ENCODE measurements at regions not wholly inside any gene's neighbourhood (a gene's known extent, or its start where the extent isn't known, plus 50 kb on each side); places are given as distances from the start of the nearest gene placed in this dataset.

GRCh38 chr22:48511781-48512327, 1315.8 kb downstream of the BRD1 start:
- TF ChIP-seq, protein P1, sequence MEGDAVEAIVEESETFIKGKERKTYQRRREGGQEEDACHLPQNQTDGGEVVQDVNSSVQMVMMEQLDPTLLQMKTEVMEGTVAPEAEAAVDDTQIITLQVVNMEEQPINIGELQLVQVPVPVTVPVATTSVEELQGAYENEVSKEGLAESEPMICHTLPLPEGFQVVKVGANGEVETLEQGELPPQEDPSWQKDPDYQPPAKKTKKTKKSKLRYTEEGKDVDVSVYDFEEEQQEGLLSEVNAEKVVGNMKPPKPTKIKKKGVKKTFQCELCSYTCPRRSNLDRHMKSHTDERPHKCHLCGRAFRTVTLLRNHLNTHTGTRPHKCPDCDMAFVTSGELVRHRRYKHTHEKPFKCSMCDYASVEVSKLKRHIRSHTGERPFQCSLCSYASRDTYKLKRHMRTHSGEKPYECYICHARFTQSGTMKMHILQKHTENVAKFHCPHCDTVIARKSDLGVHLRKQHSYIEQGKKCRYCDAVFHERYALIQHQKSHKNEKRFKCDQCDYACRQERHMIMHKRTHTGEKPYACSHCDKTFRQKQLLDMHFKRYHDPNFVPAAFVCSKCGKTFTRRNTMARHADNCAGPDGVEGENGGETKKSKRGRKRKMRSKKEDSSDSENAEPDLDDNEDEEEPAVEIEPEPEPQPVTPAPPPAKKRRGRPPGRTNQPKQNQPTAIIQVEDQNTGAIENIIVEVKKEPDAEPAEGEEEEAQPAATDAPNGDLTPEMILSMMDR (IDR thresholded peaks at IDR 0.05), result no peak
- TF ChIP-seq EP300 (IDR thresholded peaks at IDR 0.05), result no peak
